C4-2B (cell line): ENCODE measurements at regions not wholly inside any gene's neighbourhood (a gene's known extent, or its start where the extent isn't known, plus 50 kb on each side); places are given as distances from the start of the nearest gene placed in this dataset.

Experiments
- CTCF ChIP-seq: fragments of 450-650 bp; conservative IDR thresholded peaks from 2 replicates; pipeline ENCODE4 v1.5.1; 2017; ENCODE audit warnings: mild to moderate bottlenecking
- ZFX ChIP-seq: fragments of 450-650 bp; IDR thresholded peaks from 2 replicates; pipeline ENCODE4 v1.6.1; 2017

GRCh38 chr22:47484960-47485569 is 722.6 kb downstream of the TBC1D22A start:
- TF ChIP-seq CTCF: no peak
- TF ChIP-seq ZFX: no peak
